Astrocyte of the spinal cord (primary cell): ENCODE measurements at regions not wholly inside any gene's neighbourhood (a gene's known extent, or its start where the extent isn't known, plus 50 kb on each side); places are given as distances from the start of the nearest gene placed in this dataset.
"Not testable (repeated sequence)": the region's sequence is repeated elsewhere in the genome, so short reads cannot be mapped to it uniquely, and the experiment has no call there.

Experiments
- DNase-seq: peaks from one replicate; pipeline ENCODE4 v3.0.0; 2011; ENCODE audit warnings: low read depth, low spot score
- H3K4me3 ChIP-seq: 2 replicates; pipeline ENCODE4 v1.5.1; 2011; ENCODE audit warnings: low read depth, mild to moderate bottlenecking, low read length, moderate library complexity
- in situ Hi-C: cut with HindIII; loops from 2 replicates; pipeline ENCODE4 v1.10.0; 2017; ENCODE audit warnings: low sequenced_read_pairs
- TF ChIP-seq, protein P1 (sequence below): IDR thresholded peaks from 2 replicates; pipeline ENCODE4 v1.5.1; 2012; ENCODE audit warnings: low read depth, mild to moderate bottlenecking, low read length, inconsistent platforms

DNA sequence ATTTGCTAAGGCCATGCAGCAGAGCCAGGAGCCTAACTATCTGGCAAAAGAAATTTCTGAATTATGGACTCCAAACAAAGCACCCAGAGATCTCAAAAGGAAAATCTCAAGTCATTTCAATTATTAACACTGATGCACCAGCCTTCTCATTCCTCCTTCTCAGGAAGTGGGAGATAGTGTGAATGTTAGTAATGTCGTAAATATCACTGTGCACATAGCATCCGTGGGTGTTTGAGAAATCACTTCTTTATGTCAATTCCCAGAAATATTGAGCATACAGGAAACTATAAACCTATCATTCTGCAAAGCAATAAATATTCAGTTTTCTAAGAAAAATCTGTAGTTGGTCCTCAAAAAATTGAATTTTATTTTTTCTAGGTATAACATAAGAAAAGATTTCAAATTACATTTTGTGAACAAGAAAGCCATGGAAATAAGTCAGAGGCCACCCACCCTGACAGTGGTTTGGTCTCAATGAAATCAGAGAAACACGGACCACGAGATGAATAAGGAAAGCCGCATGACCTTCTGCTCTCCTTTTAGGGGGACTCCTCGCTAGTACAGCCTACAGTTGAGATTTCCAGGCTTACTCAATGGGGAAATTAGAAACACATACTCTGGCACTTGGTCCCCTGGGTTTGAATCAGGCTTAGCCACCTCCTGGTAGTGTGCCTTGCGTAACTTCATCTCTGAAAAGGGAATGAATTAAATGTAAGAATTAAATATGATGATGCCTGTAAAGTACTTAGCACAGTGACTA lies 120.6 kb downstream of the DIRAS2 start:
- TF ChIP-seq, protein P1, sequence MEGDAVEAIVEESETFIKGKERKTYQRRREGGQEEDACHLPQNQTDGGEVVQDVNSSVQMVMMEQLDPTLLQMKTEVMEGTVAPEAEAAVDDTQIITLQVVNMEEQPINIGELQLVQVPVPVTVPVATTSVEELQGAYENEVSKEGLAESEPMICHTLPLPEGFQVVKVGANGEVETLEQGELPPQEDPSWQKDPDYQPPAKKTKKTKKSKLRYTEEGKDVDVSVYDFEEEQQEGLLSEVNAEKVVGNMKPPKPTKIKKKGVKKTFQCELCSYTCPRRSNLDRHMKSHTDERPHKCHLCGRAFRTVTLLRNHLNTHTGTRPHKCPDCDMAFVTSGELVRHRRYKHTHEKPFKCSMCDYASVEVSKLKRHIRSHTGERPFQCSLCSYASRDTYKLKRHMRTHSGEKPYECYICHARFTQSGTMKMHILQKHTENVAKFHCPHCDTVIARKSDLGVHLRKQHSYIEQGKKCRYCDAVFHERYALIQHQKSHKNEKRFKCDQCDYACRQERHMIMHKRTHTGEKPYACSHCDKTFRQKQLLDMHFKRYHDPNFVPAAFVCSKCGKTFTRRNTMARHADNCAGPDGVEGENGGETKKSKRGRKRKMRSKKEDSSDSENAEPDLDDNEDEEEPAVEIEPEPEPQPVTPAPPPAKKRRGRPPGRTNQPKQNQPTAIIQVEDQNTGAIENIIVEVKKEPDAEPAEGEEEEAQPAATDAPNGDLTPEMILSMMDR: no peak
- no peak overlapping the region for H3K4me3 ChIP-seq
- in situ Hi-C loops: no loop called here
- DNase-seq: no peak

DNA sequence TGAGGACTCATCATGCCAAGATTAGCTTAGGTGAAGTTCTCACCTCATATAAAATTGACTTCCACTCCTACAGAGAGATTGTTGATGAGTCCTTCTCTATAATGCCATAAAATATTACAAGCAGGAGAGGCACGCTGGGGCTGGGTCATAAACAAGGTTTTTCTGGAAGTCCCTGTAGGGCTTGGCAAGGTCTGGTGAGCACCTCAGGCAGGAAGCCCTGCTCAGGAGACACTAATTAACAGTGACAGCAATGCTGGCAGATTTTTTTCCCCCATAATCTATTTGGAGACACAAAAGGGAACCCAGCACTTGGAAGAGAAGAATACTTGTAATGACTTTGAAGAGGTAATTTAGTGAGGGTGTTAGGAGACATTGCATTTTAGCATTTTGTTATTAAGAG lies 118.7 kb downstream of the DIRAS2 start:
- in situ Hi-C loops: no loop called here
- TF ChIP-seq, protein P1: no peak
- H3K4me3 ChIP-seq: no peak overlapping the region
- no peak for DNase-seq

DNA sequence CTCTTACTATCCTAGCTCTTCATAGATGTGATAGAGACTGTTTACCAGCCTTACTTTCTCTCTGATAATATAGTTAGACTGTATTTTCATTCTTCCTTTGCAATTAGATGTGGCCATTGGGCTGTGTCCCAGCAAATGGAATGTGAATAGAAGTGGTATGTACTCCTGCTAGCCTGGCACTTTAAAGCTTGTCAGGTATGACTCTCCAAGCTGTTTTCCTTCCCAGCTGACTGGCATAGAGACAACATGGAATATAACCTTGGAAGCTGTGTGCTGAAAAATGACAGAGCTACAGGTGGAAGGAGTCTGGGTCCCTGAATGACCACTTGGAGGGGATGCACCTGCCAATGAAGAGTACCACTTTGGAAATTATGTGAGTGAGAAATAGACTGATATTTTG lies 116.2 kb downstream of the DIRAS2 start:
- no peak overlapping the region for H3K4me3 ChIP-seq

DNA sequence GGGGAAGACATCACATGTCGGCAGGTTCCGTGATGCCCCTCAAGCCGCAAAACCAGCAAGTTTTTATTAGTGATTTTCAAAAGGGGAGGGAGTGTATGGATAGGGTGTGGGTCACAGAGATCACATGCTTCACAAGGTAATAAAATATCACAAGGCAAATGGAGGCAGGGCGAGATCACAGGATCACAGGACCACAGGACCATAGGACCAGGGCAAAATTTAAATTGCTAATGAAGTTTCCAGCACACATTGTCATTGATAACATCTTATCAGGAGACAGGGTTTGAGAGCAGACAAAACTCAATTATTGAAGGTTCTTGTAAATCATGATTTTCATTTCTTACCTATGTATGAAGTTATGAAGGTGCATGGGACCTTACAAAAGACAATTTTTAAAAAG lies 106.5 kb downstream of the DIRAS2 start:
- DNase-seq, in situ Hi-C loops, H3K4me3 ChIP-seq: not testable (repeated sequence)

More for the DNA sequence above, 116.2 kb downstream of the DIRAS2 start:
- in situ Hi-C loops: no loop called here
- TF ChIP-seq, protein P1: no peak
- DNase-seq: no peak

DNA sequence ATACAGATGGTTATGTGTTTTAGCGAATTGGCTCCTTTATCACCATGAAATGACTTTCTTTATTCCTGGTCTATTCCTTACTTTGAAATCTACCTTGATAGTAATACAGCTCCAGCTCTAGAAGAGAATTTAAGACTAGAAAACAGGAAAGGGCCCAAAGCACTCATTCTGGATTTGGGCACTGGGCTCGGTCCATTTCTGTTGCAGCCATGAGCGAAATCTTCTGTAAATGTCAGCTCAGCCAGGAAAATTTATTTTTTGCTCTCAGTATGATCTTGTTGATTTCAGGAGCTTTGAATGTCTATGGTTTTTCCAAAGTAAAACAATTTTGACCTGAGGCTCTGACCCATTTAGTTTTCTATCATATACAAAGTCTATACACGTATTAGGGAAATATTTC lies 104.1 kb downstream of the DIRAS2 start:
- in situ Hi-C loops: no loop called here
- TF ChIP-seq, protein P1: no peak
- no peak overlapping the region for H3K4me3 ChIP-seq
- no peak for DNase-seq

DNA sequence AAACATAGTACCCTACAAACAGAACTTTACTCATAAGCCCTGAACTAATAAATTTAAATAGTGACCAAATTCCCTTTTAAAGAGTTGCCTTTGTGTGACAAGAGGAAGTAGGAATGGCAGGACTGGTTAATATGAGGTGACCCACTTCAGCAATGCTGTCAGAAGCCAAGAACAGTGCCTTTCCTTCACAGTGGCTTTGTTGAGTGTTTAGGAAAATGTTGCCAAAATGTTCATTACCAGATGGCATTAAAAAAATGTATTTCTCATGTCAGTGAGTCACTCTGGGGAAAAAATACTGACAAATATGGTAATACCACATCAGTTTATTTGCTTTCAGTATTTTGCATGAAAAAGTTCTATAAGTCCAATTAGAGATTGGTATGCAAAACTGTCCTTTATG lies 103.3 kb downstream of the DIRAS2 start:
- H3K4me3 ChIP-seq: no peak overlapping the region
- in situ Hi-C loops: no loop called here
- TF ChIP-seq, protein P1: no peak
- no peak for DNase-seq

DNA sequence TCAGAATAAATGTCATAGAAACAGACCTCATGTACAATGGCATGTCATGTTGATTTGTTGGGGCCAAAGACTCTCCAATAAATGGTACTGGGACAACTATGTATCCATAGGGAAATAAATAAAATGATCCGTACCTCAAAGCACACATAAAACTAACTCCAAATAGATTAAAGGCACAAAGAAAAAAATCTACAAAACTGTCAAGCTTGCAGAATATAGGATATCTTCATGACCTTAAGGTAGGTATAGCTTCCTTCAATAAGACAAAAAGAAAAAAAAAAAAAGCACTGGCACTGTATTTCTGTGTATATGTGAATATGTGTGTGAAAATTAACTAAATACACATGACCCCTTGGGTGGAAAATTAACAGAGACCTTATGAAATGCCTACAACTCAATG lies 101.9 kb downstream of the DIRAS2 start:
- TF ChIP-seq, protein P1: no peak
- H3K4me3 ChIP-seq: no peak overlapping the region
- in situ Hi-C loops: no loop called here
- no peak for DNase-seq
